ENCODE measurements at regions not wholly inside any gene's neighbourhood (a gene's known extent, or its start where the extent isn't known, plus 50 kb on each side); places are given as distances from the start of the nearest gene placed in this dataset.
"Not testable (repeated sequence)": the region's sequence is repeated elsewhere in the genome, so short reads cannot be mapped to it uniquely, and the experiment has no call there.

DNA sequence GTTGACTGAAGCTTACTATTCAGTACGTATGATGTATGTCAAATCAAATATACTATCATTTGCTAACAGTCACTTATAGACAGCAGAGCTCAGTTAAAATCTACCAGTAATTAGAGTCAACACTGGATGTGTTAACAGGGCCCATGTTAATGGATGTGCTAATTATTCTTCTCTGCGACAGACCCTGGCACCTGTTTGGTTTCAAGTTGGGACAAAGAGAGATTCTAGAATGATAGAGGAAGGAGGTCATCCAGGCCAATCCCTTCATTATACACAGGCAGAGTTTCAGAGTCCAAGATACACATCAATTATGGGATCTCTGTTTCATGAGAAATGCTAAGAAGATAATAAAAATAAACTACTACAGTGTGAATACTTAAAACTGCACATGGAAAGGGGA is 615.0 kb downstream of the ZNF608 start:
- Mint-ChIP-seq H3K27ac (no peak overlapping the region), H3K36me3 (no peaks in the 10 kb centered on the region), H3K9me3 (peaks cover 0 to 5% of the 10 kb centered on the region in 2 donors)
- ATAC-seq: no peak
- DNase-seq (ENCODE audit: low spot score in 2 of 2): no peak

DNA sequence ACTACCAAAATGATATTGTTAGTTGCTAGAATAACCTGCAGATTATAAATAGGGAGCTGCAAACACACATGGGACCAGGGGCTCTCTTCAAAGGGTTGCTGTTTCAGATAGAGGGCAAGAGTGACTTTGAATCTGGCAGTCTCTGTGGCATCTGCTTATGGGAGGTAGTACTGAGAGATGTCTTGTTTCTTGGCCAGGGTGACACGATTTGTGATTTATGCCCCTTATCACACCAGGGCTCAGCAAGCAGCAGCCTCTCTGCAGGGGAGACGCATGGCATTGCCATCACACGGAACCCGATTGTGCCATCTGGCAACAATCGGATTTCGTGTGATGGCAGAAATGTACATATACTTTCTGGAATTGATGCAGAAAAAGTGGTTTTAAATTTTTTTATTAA is 615.6 kb downstream of the ZNF608 start:
- peaks cover 2 to 5% of the 10 kb centered on the region in 2 donors for H3K9me3 Mint-ChIP-seq
- no peak overlapping the region for H3K27ac Mint-ChIP-seq
- ATAC-seq (no peak), DNase-seq (ENCODE audit: low spot score in 2 of 2) (no peak)
- no peaks in the 10 kb centered on the region for H3K36me3 Mint-ChIP-seq

DNA sequence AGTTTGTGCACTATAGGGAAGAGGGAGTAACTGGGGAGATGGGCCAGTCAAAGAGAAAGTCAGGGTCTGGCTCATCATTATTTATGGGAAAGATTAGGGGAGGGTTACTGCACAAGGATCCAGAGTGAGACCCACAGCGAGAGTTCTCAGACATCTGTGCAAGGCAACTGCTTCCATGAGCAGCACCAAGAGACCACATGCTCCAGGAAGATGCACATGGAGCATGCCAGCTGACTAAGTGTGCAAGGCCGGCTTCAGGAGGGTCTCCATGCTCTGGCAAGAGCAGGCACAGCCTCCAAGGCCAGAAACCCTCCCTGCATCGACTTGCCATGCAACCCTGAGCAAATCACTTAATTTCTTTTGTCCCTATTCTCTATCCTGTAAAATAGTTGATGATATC is 616.9 kb downstream of the CSNK1G3 start:
- H3K27ac Mint-ChIP-seq: no peak overlapping the region
- DNase-seq (ENCODE audit: low spot score in 2 of 2): no peak
- no peak for ATAC-seq
- H3K9me3 Mint-ChIP-seq: peaks cover 3 to 5% of the 10 kb centered on the region in 2 donors
- H3K36me3 Mint-ChIP-seq: no peaks in the 10 kb centered on the region

DNA sequence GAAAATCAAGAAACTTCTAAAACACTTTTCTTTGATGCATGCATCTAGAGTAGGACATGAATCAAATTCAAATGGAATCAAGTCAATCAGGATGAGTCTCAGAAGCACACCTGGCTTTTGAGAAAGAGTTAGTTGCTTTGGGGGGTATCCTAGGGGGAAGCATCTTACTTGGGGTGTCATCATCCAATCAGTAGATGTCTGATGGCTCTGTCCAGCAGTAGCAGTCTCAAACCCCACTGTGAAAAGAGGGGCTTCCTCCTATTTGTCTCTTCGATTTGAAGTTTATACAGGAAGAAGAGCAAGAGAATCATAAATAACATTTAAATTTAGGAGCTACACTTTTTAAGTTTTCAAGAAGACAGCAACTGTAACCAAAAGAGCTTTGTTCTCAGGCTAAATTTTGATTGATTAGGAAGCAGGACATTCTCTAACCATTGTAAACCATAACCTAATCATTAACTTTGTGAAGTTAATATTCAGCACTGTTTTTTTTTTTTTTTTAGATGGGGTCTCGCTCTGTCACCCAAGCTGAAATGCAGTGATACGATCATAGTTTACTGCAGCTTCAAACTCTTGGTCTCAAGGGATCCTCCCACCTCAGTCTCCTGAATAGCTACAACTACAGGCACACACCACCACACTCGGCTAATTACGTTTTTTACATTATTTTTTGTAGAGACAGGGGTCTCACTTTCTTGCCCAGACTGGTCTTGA is 614.7 kb downstream of the CSNK1G3 start:
- Mint-ChIP-seq H3K27ac (no peak overlapping the region), H3K9me3 (peaks cover 3 to 13% of the 10 kb centered on the region in 2 donors), H3K36me3 (no peaks in the 10 kb centered on the region)
- no peak for DNase-seq (ENCODE audit: low spot score in 2 of 2)
- ATAC-seq: no peak

DNA sequence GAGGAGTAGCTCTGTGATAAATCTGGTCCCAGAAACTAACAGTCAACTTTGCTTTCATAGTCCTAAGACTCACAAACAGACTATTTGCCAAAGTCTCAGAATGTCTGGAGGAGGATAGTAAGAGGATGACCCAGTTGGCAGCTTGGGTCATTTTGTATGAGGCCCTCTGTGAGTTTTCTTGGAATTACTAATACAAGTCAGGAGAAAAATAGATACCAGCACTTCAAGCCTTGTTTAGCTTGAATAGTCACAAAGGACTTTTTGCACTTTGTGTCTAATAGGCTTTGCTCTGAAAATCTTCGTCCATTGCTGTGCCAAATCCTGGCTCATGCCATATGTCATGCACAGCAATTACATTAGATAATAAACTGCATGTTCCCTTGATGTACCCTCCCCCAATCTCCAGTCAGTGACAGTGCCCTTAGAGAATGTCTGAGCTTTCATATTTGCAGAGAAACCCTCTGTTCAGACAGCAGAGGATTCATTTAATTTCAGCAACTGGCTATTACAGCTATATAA is 612.8 kb downstream of the CSNK1G3 start:
- ATAC-seq: no peak

DNA sequence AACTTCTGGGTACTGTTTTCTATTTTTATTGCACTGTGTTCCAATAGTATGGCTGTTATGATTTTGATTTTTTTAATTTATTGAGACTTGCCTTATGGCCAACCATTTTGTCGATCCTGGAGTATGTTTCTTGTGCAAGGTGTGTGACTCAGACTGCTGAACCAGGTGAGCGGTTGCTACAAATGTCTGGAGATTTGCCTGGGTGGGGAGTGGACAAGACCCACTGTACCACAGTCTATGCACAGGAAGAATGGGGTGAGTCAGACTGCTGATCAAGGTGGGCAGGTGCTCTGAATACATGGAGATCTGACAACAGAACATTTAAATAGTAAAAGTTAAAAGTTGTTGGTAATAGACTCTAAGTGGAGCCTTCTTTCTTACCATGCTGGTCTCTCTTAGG is 609.2 kb downstream of the CSNK1G3 start:
- Mint-ChIP-seq H3K27ac (no peak overlapping the region), H3K36me3 (no peaks in the 10 kb centered on the region), H3K9me3 (peaks cover 7% of the 10 kb centered on the region in 2 donors)
- no peak for DNase-seq (ENCODE audit: low spot score in 2 of 2)
- no peak for ATAC-seq

More for the DNA sequence above, 612.8 kb downstream of the CSNK1G3 start:
- Mint-ChIP-seq H3K9me3 (peaks cover 3 to 13% of the 10 kb centered on the region in 2 donors), H3K36me3 (no peaks in the 10 kb centered on the region), H3K27ac (no peak overlapping the region)
- DNase-seq (ENCODE audit: low spot score in 2 of 2): no peak

DNA sequence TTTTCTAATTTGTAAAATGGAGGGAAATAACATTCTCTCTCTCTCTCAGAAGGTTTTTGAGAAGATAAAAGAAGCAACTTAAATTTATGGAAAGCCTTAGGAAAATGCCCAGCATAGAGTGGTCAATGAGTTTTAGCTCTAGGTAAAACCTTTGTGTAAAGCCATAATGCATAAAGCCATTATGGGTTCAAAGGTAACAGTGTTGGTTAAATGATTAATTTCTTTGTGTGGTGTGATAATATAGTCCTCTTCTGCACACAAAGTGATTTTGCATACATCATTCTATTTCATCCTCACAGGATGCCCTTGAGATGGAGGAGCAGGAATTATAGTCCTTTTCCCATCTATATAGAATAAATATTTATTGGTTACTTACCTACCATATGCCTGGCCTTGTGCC is 602.9 kb downstream of the CSNK1G3 start:
- peaks cover 0 to 13% of the 10 kb centered on the region in 2 donors for H3K9me3 Mint-ChIP-seq
- DNase-seq (ENCODE audit: low spot score in 2 of 2) (no peak), ATAC-seq (no peak)
- H3K27ac Mint-ChIP-seq: no peak overlapping the region
- H3K36me3 Mint-ChIP-seq: no peaks in the 10 kb centered on the region

DNA sequence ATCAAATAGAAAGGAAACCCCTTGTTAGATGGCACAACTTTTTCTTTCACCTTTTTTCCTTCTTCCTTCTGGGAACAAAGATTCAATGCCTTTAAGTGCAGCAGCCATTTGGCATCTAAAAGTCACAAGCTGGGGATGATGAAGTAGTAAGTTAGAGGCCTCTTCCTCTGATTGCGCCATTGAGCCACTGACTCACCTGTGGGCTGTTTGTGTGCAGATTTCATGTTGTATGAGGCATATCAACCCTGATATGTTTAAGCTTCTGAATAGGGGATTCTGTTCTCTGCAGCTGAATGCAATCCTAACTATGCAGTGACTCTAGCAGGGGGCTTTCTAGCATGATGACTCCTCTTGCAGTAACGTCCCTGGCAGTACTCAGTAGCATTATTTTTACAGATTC is 599.9 kb downstream of the CSNK1G3 start:
- peaks cover 0 to 9% of the 10 kb centered on the region in 2 donors for H3K9me3 Mint-ChIP-seq
- ATAC-seq (no peak), DNase-seq (ENCODE audit: low spot score in 2 of 2) (no peak)
- H3K27ac Mint-ChIP-seq: no peak overlapping the region
- no peaks in the 10 kb centered on the region for H3K36me3 Mint-ChIP-seq

DNA sequence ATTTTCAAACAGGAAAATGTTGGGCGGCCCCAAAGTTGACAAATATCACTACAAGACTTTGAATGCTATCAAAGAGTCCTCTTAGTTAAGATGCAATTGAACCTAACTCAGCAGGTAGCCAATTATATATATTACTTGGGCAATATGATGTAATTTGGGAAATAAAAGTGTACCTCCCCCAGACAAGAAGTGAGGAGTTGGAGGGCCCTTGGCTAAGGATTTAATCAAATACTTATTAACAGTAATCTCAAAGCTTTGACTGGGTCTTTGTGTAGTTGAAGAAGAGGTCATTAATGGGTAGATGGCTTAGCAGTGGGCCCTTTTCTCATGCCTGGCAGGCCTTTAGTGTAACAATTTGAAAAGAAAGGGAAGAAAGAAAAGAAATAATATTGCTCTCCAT is 599.0 kb downstream of the CSNK1G3 start:
- H3K9me3 Mint-ChIP-seq: peaks cover 4 to 12% of the 10 kb centered on the region in 2 donors
- no peak overlapping the region for H3K27ac Mint-ChIP-seq
- H3K36me3 Mint-ChIP-seq: no peaks in the 10 kb centered on the region
- DNase-seq (ENCODE audit: low spot score in 2 of 2): no peak
- ATAC-seq: no peak

DNA sequence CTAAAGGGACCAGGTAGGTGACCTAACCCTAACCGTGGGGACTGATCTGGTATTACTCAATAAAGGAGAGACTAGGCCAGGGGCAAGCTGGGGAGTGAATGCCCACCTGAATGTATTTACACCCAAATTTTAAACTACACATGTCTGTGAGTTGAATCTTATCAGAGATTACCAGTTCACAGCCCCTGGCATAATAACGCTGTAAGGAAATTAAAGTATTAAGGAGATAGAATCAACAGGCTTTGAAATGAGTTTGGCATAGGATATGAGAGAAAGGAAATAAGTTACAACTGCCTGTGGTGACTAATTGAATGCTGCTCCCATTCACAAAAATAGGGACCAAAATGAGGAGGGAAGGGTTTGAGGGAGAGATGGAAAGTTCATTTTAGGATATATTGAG is 593.3 kb downstream of the CSNK1G3 start:
- no peaks in the 10 kb centered on the region for H3K36me3 Mint-ChIP-seq
- no peak overlapping the region for H3K27ac Mint-ChIP-seq
- no peak for ATAC-seq
- DNase-seq (ENCODE audit: low spot score in 2 of 2): no peak
- H3K9me3 Mint-ChIP-seq: peaks cover 13 to 17% of the 10 kb centered on the region in 2 donors

DNA sequence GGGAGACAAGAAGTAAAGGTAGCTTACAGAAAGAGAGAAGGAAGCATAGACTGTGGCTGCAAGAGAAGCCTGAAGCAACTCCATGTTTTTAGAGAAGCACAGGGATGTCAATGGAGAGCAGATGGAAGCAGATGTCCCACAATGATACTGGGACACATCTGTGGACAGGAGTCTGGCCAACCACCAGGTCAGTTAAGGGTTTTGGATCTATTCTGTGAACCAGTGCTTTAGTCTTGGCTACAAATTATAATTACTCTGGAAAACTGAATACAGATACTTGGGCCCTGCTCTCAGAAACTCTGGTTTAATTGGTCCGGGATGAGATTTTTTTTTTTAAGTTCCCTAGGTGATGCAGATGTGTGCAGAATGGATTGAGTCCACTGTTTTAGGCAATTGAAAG is 592.8 kb downstream of the CSNK1G3 start:
- DNase-seq (ENCODE audit: low spot score in 2 of 2): no peak
- H3K27ac Mint-ChIP-seq: no peak overlapping the region
- ATAC-seq: no peak
- H3K36me3 Mint-ChIP-seq: no peaks in the 10 kb centered on the region
- H3K9me3 Mint-ChIP-seq: peaks cover 11 to 17% of the 10 kb centered on the region in 2 donors

DNA sequence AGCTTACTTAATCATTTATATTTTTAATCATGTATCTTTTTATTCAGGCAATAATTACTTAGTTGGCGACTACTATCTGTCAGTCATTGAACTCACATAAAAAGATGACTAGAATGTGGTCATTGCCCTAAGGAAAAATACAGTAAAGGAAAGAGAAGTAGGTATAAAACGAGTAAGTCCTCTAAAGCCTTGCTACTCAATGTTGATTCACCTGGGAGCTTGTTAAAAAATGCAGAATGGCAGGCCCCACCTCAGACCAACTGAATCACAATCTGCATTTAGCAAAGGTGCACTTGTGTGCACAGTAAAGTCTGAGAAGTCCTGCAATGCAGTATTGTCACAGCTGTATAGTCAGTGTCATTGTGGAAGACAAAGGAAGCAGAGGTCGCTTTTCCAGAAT is 592.4 kb downstream of the CSNK1G3 start:
- Mint-ChIP-seq H3K36me3 (no peaks in the 10 kb centered on the region), H3K27ac (no peak overlapping the region), H3K9me3 (peaks cover 11 to 17% of the 10 kb centered on the region in 2 donors)
- no peak for ATAC-seq
- DNase-seq (ENCODE audit: low spot score in 2 of 2): no peak

DNA sequence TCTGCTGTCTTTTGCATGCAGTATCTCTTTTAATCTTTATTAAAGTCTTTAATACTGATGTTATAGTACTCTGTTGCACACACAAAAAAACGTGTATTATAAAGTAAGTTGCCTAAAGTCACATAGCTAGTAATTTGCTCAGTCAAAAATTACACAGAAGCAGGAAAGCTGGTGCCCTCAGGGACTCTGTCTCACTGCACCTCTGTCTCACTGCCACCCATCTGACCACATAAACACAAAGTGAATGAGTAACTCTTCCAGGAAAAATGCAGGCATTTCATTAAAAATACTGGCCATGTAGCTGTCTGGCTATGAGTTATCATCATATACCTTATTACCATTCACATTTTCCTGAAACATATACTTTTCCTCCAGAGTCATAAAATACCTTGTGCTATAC is 591.7 kb downstream of the CSNK1G3 start:
- no peak for DNase-seq (ENCODE audit: low spot score in 2 of 2)
- Mint-ChIP-seq H3K27ac (no peak overlapping the region), H3K36me3 (no peaks in the 10 kb centered on the region), H3K9me3 (peaks cover 11 to 17% of the 10 kb centered on the region in 2 donors)
- no peak for ATAC-seq

DNA sequence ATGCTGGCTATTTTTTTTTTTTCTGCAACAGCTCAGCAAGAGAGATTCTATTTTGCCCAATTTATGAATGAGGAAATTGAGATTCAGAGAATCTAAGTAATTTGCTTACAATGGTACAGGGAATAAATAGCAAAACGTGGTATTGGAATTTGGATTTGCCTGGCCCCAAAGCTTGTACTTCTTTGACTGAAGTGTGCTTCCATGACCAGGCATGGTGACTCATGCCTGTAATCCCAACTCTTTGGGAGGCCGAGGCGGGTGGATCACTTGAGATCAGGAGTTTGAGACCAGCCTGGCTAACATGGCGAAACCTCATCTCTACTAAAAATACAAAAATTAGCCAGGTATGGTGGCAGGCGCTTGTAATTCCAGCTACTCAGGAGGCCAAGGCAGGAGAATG is 591.1 kb downstream of the CSNK1G3 start:
- ATAC-seq; H3K36me3 Mint-ChIP-seq; H3K27ac Mint-ChIP-seq; DNase-seq (ENCODE audit: low spot score in 2 of 2): not testable (repeated sequence)
- H3K9me3 Mint-ChIP-seq: peaks cover 12 to 17% of the 10 kb centered on the region in 2 donors

DNA sequence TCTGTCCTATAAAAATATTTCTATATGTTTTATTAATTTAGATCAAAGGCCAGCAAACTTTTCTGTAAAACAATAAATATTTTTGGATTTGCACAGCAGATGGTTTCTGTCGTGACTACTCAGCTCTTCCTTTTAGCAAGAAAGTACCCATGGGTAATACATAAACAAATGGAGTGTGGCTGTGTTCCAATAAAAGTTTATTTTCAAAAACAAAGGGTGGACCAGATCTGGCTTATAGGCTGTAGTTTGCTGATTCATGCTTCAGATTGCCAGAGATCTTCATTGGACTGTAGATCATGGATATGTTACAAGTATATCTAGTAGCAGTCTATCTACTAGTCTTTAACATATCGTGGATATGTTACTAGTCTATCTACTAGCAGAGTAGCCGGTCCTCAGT is 590.5 kb downstream of the CSNK1G3 start:
- peaks cover 14 to 17% of the 10 kb centered on the region in 2 donors for H3K9me3 Mint-ChIP-seq
- no peak overlapping the region for H3K27ac Mint-ChIP-seq
- H3K36me3 Mint-ChIP-seq: no peaks in the 10 kb centered on the region
- DNase-seq (ENCODE audit: low spot score in 2 of 2) (no peak), ATAC-seq (no peak)

DNA sequence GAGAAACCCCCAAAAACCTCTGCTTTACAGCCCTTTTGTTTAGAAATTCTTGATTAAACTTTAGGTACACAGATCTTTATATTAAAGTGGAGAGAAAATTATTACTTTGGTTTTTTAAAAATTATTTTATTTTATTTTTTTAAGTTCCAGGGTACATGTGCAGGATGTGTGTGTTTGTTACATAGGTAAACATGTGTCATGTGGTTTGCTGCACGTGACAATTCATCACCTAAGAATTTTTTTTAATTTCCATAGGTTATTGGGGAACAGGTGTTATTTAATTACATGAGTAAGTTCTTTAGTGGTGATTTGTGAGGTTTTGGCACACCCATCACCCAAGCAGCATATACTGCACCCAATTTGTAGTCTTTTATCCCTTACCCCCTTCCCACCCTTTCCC is 581.7 kb downstream of the CSNK1G3 start:
- Mint-ChIP-seq H3K9me3 (peaks cover 0 to 13% of the 10 kb centered on the region in 2 donors), H3K36me3 (no peaks in the 10 kb centered on the region), H3K27ac (no peak overlapping the region)
- no peak for ATAC-seq
- no peak for DNase-seq (ENCODE audit: low spot score in 2 of 2)

DNA sequence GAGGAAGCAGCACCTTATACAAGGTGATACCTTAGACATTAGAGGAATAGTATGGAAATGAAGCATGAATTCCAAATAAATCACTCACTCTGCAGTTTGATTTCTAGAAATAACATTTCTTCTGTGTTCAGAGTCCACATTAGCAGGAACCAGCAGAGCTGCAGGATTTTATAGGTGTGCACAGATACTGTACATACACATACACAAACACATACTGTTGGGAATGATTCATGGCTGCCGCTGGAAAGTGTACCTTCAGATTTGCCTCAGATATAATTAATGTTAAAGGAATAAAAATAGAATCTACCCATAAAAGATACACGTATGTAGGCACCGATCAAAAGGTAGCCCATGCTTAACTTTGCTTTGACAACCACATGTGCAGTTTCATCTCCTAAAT is 578.1 kb downstream of the CSNK1G3 start:
- H3K36me3 Mint-ChIP-seq: no peaks in the 10 kb centered on the region
- ATAC-seq (no peak), DNase-seq (ENCODE audit: low spot score in 2 of 2) (no peak)
- peaks cover 0 to 5% of the 10 kb centered on the region in 2 donors for H3K9me3 Mint-ChIP-seq
- no peak overlapping the region for H3K27ac Mint-ChIP-seq

DNA sequence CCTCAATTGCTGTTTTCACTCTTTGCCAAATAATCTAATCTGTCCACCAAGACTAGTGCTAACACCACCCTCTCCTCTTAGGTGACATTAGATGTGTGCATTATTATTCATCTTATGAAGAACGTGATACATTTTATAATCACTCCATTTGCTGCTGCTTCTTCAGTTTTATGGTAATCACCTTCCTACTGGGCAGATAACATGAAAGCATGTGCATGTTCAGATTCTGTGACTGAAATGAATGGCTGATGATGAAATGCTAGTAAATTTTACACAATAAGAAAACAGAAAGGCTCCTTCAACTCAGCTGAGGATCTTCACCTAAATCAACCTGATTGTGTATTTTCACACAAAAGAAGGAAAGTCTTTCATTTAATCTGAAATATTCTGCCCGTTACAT is 577.6 kb downstream of the CSNK1G3 start:
- ATAC-seq (no peak), DNase-seq (ENCODE audit: low spot score in 2 of 2) (no peak)
- H3K27ac Mint-ChIP-seq: no peak overlapping the region

More for the DNA sequence above, 577.6 kb downstream of the CSNK1G3 start:
- H3K36me3 Mint-ChIP-seq: no peaks in the 10 kb centered on the region
- H3K9me3 Mint-ChIP-seq: peaks cover 2 to 3% of the 10 kb centered on the region in 2 donors
